ENCODE measurements at regions not wholly inside any gene's neighbourhood (a gene's known extent, or its start where the extent isn't known, plus 50 kb on each side); places are given as distances from the start of the nearest gene placed in this dataset.

GRCh38 chr2:42879913-42880737, 87.7 kb upstream of the HAAO start:
- H3K4me3 ChIP-seq (ENCODE audit: low read length): no peak overlapping the region
- H2AFZ ChIP-seq (ENCODE audit: low read depth, low read length): no peak overlapping the region
- H3K4me1 ChIP-seq (ENCODE audit: insufficient read depth, low read length): no peaks in the 10 kb centered on the region
- H3K9me3 ChIP-seq (ENCODE audit: low read length): no peaks in the 10 kb centered on the region
- H3K36me3 ChIP-seq (ENCODE audit: insufficient read depth, low read length): no peaks in the 10 kb centered on the region
- no peaks in the 10 kb centered on the region for H3K27me3 ChIP-seq (ENCODE audit: insufficient read depth, low read length)

GRCh38 chr2:42879121-42879705, 86.8 kb upstream of the HAAO start:
- Histone ChIP-seq H3K4me3 (ENCODE audit: low read length) (no peak overlapping the region), H3K27me3 (ENCODE audit: insufficient read depth, low read length) (no peaks in the 10 kb centered on the region), H3K4me1 (ENCODE audit: insufficient read depth, low read length) (no peaks in the 10 kb centered on the region), H3K9me3 (ENCODE audit: low read length) (no peaks in the 10 kb centered on the region), H3K36me3 (ENCODE audit: insufficient read depth, low read length) (no peaks in the 10 kb centered on the region), H2AFZ (ENCODE audit: low read depth, low read length) (no peak overlapping the region)

- H3K36me3 ChIP-seq (ENCODE audit: insufficient read depth, low read length): no peaks in the 10 kb centered on the region
- no peaks in the 10 kb centered on the region for H3K9me3 ChIP-seq (ENCODE audit: low read length)
- H2AFZ ChIP-seq (ENCODE audit: low read depth, low read length): no peak overlapping the region
- no peak overlapping the region for H3K4me3 ChIP-seq (ENCODE audit: low read length)
- H3K4me1 ChIP-seq (ENCODE audit: insufficient read depth, low read length): no peaks in the 10 kb centered on the region
- H3K27me3 ChIP-seq (ENCODE audit: insufficient read depth, low read length): no peaks in the 10 kb centered on the region
Measured at GRCh38 chr2:42878581-42878980, 86.2 kb upstream of the HAAO start.

GRCh38 chr2:42877936-42878335, 85.6 kb upstream of the HAAO start:
- Histone ChIP-seq H3K36me3 (ENCODE audit: insufficient read depth, low read length) (no peaks in the 10 kb centered on the region), H3K27me3 (ENCODE audit: insufficient read depth, low read length) (no peaks in the 10 kb centered on the region), H3K9me3 (ENCODE audit: low read length) (no peaks in the 10 kb centered on the region), H2AFZ (ENCODE audit: low read depth, low read length) (no peak overlapping the region), H3K4me3 (ENCODE audit: low read length) (no peak overlapping the region), H3K4me1 (ENCODE audit: insufficient read depth, low read length) (no peaks in the 10 kb centered on the region)

- Histone ChIP-seq H3K9me3 (ENCODE audit: low read length) (no peaks in the 10 kb centered on the region), H3K4me1 (ENCODE audit: insufficient read depth, low read length) (no peaks in the 10 kb centered on the region), H3K36me3 (ENCODE audit: insufficient read depth, low read length) (no peaks in the 10 kb centered on the region), H3K27me3 (ENCODE audit: insufficient read depth, low read length) (no peaks in the 10 kb centered on the region), H2AFZ (ENCODE audit: low read depth, low read length) (no peak overlapping the region), H3K4me3 (ENCODE audit: low read length) (no peak overlapping the region)
Measured at GRCh38 chr2:42877511-42877910, 85.1 kb upstream of the HAAO start.

- H3K27me3 ChIP-seq (ENCODE audit: insufficient read depth, low read length): no peaks in the 10 kb centered on the region
- no peak overlapping the region for H3K4me3 ChIP-seq (ENCODE audit: low read length)
- H3K36me3 ChIP-seq (ENCODE audit: insufficient read depth, low read length): no peaks in the 10 kb centered on the region
- H3K9me3 ChIP-seq (ENCODE audit: low read length): no peaks in the 10 kb centered on the region
- H2AFZ ChIP-seq (ENCODE audit: low read depth, low read length): no peak overlapping the region
- H3K4me1 ChIP-seq (ENCODE audit: insufficient read depth, low read length): no peaks in the 10 kb centered on the region
Measured at GRCh38 chr2:42876326-42876751, 84.0 kb upstream of the HAAO start.

GRCh38 chr2:42875880-42876279, 83.5 kb upstream of the HAAO start:
- Histone ChIP-seq H3K9me3 (ENCODE audit: low read length) (no peaks in the 10 kb centered on the region), H3K4me1 (ENCODE audit: insufficient read depth, low read length) (no peaks in the 10 kb centered on the region), H3K4me3 (ENCODE audit: low read length) (no peak overlapping the region), H2AFZ (ENCODE audit: low read depth, low read length) (no peak overlapping the region), H3K27me3 (ENCODE audit: insufficient read depth, low read length) (no peaks in the 10 kb centered on the region), H3K36me3 (ENCODE audit: insufficient read depth, low read length) (no peaks in the 10 kb centered on the region)

GRCh38 chr2:42874949-42875801, 82.8 kb upstream of the HAAO start:
- Histone ChIP-seq H3K27me3 (ENCODE audit: insufficient read depth, low read length) (no peaks in the 10 kb centered on the region), H3K36me3 (ENCODE audit: insufficient read depth, low read length) (no peaks in the 10 kb centered on the region), H3K9me3 (ENCODE audit: low read length) (no peaks in the 10 kb centered on the region), H3K4me3 (ENCODE audit: low read length) (no peak overlapping the region), H3K4me1 (ENCODE audit: insufficient read depth, low read length) (no peaks in the 10 kb centered on the region), H2AFZ (ENCODE audit: low read depth, low read length) (no peak overlapping the region)

GRCh38 chr2:42872721-42873120, 80.3 kb upstream of the HAAO start:
- H3K4me3 ChIP-seq (ENCODE audit: low read length): no peak overlapping the region
- no peaks in the 10 kb centered on the region for H3K4me1 ChIP-seq (ENCODE audit: insufficient read depth, low read length)
- no peaks in the 10 kb centered on the region for H3K36me3 ChIP-seq (ENCODE audit: insufficient read depth, low read length)
- H2AFZ ChIP-seq (ENCODE audit: low read depth, low read length): no peak overlapping the region
- H3K27me3 ChIP-seq (ENCODE audit: insufficient read depth, low read length): no peaks in the 10 kb centered on the region
- no peaks in the 10 kb centered on the region for H3K9me3 ChIP-seq (ENCODE audit: low read length)

GRCh38 chr2:42871372-42871771, 79.0 kb upstream of the HAAO start:
- Histone ChIP-seq H3K9me3 (ENCODE audit: low read length) (no peaks in the 10 kb centered on the region), H3K36me3 (ENCODE audit: insufficient read depth, low read length) (no peaks in the 10 kb centered on the region), H3K4me1 (ENCODE audit: insufficient read depth, low read length) (no peaks in the 10 kb centered on the region), H3K27me3 (ENCODE audit: insufficient read depth, low read length) (no peaks in the 10 kb centered on the region), H3K4me3 (ENCODE audit: low read length) (no peak overlapping the region), H2AFZ (ENCODE audit: low read depth, low read length) (no peak overlapping the region)

- Histone ChIP-seq H3K9me3 (ENCODE audit: low read length) (peaks cover 1% of the 10 kb centered on the region), H2AFZ (ENCODE audit: low read depth, low read length) (no peak overlapping the region), H3K4me1 (ENCODE audit: insufficient read depth, low read length) (no peaks in the 10 kb centered on the region), H3K4me3 (ENCODE audit: low read length) (no peak overlapping the region), H3K36me3 (ENCODE audit: insufficient read depth, low read length) (no peaks in the 10 kb centered on the region), H3K27me3 (ENCODE audit: insufficient read depth, low read length) (no peaks in the 10 kb centered on the region)
Measured at GRCh38 chr2:42868874-42869273, 76.5 kb upstream of the HAAO start.

- no peaks in the 10 kb centered on the region for H3K4me1 ChIP-seq (ENCODE audit: insufficient read depth, low read length)
- H3K9me3 ChIP-seq (ENCODE audit: low read length): peaks cover 4% of the 10 kb centered on the region
- no peak overlapping the region for H3K4me3 ChIP-seq (ENCODE audit: low read length)
- H2AFZ ChIP-seq (ENCODE audit: low read depth, low read length): no peak overlapping the region
- H3K27me3 ChIP-seq (ENCODE audit: insufficient read depth, low read length): no peaks in the 10 kb centered on the region
- H3K36me3 ChIP-seq (ENCODE audit: insufficient read depth, low read length): no peaks in the 10 kb centered on the region
Measured at GRCh38 chr2:42868096-42868495, 75.7 kb upstream of the HAAO start.
